GM18873 (cell line): ENCODE measurements at regions not wholly inside any gene's neighbourhood (a gene's known extent, or its start where the extent isn't known, plus 50 kb on each side); places are given as distances from the start of the nearest gene placed in this dataset.
"Not testable (repeated sequence)": the region's sequence is repeated elsewhere in the genome, so short reads cannot be mapped to it uniquely, and the experiment has no call there.

Experiments
- ATAC-seq: cut with Tn5 transposase; IDR thresholded peaks from one replicate; pipeline ENCODE4 v1.9.1; 2021; ENCODE audit warnings: mild to moderate bottlenecking, moderate library complexity, moderate number of reproducible peaks; ENCODE audit not compliant: unreplicated experiment, low FRiP score

DNA sequence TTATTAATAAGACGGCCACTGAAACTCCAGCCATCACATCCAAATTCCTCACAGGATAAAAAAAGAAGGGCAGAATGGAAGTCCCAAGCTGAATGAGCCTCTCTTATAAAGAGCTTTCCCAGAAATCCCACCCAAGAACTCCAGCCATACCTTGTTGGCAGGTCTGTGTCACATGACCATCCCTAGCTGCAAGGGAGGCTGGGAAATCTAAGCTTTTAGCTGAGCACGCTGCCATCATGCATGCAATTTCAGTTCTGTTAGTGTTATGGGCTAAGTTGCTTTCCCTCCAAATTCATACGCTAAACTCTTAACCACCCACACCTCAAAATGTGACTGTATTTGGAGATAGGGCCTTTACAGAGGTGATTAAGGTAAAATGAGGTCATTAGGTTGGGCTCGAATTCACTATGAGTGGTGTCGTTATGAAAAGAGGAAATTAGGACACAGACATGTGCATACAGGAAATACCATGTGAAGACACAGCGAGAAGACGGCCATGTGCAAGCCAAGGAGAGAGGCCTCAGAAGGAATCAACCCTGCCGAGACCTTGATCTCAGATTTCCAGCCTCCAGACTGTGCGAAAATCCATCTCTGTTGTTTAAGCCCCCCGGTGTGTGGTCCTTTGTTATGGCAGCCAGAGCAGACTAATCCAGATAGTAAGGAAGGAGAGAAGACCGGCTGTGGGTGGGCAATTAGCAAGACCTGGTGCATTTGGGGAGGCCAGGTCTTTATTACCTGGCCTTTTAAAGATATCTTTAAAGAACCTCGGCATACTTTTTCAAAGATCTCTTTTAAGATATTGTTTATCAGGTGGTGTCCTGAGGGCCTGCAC is 317.6 kb downstream of the BCOR start:
- no peak for ATAC-seq

DNA sequence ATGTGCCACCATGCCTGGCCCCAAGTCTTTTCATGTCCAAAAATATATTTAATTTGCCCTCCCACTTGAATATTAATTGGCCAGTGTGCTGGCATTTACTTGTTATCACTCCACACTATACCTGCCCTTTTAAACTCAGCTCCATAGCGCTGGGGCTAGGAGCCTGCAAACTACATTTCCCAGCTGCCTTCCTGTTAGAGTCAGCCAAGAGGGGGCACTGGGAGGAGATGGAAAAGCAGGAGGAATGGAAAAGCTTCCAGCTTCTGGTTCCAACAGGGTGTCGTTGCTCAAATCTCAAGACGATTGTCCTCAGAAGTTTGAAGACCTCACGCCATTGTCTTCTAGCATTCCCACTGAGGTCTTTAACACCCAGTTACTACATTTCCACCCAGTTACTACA is 315.5 kb downstream of the BCOR start:
- ATAC-seq: no peak

DNA sequence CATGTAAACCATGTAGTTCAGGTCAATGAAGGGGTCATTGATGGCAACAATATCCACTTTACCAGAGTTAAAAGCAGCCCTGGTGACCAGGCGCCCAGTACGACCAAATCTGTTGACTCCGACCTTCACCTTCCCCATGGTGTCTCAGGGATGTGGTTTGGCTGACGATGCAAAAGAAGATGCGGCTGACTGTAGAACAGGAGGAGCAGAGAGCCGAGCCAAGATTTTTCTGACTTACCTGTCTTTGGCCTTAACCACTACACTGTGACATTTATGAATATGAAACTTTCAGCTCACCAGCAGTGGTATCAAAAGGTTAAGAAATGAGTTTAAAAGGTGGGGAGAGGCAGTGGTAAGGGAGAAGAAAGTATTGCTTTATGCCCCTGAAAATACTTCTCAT is 309.8 kb downstream of the BCOR start:
- ATAC-seq: no peak

DNA sequence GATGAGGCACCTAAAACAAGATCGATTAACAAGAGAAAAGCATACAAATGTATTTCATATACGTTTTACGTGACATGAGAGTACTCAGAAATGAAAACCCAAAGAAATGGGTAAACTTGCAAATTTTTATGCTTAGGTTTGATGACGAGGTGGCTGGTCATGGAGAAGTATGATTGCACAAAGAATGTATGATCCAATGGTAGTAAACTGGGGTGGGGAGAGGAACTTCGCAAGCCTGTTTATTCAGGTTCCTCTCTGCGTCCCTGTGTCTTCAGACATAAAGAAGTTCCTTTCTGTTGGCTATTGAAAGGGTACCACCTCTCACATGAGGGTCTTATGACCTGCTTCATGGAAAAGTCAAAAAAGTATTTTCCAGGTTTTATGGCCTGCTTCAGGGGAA is 309.2 kb downstream of the BCOR start:
- no peak for ATAC-seq

DNA sequence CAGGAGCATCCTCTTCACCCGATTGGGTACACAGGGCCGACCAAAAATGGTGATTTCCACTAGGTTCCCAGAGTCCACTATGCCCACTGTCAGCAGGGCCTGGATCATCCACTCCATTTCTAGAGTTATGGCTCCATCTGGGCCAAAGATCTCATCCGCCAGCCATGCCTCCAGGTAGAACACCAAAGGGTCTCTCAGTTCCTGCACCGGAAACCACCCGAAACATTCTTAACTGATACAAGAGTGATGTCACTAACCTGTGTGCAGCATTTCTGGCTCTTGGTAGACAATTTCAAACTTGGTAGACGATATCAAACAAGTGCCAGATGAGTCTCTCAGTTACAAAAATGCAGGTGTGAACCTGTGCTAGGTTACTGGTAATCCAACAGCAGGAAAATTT is 306.1 kb downstream of the BCOR start:
- ATAC-seq: no peak

GRCh38 chrX:39795605-39796004 is 302.2 kb downstream of the BCOR start:
- ATAC-seq: no peak

- no peak for ATAC-seq
Observed at GRCh38 chrX:39796856-39797255, 300.9 kb downstream of the BCOR start.

DNA sequence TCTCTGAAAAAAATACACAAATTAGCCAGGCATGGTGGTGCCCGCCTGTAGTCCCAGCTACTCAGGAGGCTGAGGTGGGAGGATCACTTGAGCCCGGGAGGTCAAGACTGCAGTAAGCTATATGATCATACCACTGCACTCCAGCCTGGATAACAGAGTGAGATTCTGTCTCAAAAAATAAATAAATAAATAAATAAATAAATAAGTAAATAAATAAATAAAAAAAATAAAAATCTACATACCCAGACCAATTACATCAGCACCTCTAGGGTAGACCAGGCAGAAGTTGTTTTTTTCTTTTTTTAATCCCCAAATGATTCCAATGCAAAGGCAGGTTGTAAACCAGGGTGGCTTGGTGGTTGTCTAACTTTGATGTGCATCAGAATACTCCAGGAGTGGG is 299.3 kb downstream of the BCOR start:
- ATAC-seq: not testable (repeated sequence)

GRCh38 chrX:39802354-39802753 is 295.4 kb downstream of the BCOR start:
- ATAC-seq: no peak

GRCh38 chrX:39802908-39803307 is 294.9 kb downstream of the BCOR start:
- no peak for ATAC-seq

DNA sequence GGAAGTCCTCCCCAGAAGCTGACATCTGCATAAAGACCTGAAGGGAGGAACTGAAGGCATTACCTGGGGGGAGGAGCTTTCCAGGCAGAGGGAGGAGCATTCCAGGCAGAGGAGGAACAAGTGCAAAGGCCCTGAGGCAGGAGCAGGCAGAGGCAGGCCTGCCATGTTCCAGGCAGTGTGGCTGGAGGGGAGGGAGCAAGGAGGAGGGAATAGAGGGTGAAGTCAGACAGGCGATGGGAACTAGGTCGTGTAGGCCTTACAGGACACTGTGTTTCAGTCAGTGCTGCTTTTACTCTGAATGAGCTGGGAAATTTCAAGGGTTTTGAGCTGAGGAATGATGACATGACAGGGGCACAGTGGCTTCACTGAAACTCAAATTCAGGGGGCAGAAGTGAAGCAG is 292.7 kb downstream of the BCOR start:
- ATAC-seq: no peak

- ATAC-seq: no peak
Observed at GRCh38 chrX:39805825-39806224, 291.9 kb downstream of the BCOR start.

DNA sequence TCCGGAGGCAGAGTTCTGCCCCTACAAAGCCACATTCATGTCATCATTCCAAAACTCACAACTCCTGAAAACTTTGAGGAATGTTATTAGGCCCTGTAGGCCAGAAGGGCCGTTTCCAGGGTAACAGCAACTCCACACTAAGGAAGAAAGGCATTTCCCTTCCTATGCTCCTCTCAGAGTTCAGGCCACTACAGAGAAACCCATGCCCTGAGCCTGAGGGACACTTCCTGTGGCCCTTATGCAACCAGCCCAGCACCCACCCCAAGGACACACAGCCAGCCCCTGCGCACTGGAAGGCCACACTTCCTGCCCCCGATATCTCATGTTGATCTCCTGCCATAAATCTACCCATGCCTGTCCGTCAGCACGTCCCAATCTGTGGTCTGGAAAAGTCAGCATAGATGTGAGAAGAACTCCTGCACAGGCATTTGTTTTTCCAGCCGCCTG is 289.3 kb downstream of the BCOR start:
- ATAC-seq: no peak

DNA sequence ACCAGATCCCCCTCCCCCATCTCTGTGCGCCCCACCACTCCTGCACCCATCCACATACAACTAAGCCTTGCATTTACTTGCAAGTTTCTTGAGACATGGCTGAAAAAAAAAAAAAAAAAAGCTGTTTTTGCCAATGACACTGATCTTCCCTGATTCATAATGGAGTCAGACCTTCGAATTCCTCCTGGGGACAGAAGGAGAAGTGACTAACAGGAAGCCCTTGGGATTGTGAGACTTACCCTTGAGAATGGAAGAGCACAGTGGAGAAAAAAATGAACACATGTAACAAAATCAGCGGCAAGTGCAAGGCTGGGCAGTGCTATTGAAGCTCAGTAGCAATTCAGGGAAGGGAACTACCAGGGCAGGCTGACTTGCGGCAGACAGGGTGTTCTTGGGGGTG is 288.4 kb downstream of the BCOR start:
- ATAC-seq: no peak

GRCh38 chrX:39810901-39811300 is 286.9 kb downstream of the BCOR start:
- no peak for ATAC-seq

DNA sequence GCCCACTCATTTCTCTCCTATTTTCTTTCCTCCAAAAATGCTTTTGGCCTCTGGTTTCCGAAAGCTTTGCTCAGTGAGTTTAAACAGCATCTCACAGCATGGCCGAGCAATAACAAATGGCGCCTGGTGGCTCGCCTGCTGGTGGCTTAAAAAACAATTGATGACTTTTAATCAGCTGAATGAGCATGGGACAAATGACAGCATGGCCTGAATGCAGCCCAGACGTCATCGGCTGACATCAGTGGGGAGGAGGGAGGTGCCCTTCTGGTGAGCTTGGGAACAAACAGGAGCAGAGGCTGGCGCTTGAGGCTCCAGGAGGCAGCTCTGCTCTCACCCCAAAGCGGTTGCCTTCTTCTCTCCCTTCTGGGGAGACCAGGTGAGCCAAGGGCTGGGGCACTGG is 286.4 kb downstream of the BCOR start:
- ATAC-seq: no peak

GRCh38 chrX:39813631-39814277 is 284.0 kb downstream of the BCOR start:
- ATAC-seq: no peak

DNA sequence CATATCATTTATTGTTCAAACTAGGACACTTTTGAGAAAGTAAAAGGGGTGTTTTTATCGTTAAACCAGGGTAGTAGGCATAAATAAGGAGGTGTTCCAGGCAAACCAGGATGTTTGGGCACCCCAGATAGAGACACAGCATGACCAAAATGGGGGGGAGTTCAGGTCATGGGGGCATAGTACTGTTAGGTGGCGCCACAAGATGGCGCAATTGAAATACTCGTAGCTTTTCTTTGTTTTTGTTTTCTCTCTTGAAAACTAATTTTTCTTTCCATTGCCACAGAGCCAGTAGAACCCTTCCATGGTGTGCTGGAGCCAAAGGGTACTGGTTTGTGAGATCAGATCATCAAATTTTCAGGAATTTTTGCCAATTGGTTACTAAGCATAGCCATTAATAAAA is 283.4 kb downstream of the BCOR start:
- no peak for ATAC-seq

DNA sequence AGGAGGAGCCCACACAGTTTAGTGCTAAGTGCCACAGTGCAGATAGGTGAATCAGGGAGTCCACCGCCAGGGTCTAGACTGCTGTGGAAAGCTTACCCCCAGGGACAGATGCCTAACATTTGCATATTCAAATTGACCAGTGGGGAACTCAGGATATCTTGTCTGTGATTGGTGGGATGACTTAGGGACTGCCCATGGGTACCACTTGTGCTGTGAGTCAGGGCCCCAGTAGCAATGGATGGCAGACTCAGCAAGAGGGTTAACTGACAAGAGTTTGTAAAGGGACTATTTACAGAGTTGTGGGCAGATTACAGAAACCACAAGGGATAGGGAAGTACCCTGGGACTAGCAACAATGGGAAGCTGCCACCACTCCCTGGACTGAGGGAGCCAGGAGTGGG is 282.1 kb downstream of the BCOR start:
- ATAC-seq: peak; percentile 73

- no peak for ATAC-seq
Observed at GRCh38 chrX:39816871-39817731, 280.7 kb downstream of the BCOR start.
